ENCODE measurements at regions not wholly inside any gene's neighbourhood (a gene's known extent, or its start where the extent isn't known, plus 50 kb on each side); places are given as distances from the start of the nearest gene placed in this dataset.
"Not testable (repeated sequence)": the region's sequence is repeated elsewhere in the genome, so short reads cannot be mapped to it uniquely, and the experiment has no call there.

DNA sequence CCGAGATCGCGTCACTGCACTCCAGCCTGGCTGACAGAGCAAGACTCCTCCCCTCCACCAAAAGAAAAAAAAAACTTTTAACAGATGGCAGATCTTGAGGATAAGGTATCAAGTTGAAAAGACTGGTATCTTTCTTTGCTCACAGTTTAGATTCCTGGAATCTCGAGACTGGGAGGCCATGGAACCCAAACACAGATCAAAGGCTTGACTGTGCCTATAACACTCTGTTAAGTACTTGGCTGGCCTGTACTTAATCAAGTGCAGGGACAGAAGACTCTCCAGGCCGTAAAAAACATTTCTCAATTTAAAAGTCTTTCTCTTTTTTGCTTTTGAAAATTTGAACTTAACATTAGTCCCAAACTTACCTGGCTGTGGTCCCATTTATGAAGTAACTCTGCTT, 107.1 kb upstream of the ZNF516 start:
- DNase-seq: no peak

GRCh38 chr18:76600076-76600475, 105.0 kb upstream of the ZNF516 start:
- DNase-seq: not testable (repeated sequence)

DNA sequence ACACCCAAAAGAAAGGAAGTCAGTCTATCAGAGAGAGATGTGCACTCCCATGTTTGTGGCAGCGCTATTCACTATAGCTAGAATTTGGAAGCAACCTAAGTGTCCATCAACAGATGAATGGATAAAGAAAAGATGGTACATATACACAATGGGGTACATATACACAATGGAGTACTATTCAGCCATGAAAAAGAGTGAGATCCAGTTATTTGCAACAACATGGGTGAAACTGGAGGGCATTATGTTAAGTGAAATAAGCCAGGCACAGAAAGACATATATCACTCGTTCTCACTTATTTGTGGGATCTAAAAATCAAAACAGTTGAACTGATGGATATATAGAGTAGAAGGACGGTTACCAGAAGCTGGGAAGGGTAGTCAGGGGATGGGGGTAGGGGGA, 99.9 kb upstream of the ZNF516 start:
- no peak for DNase-seq

DNA sequence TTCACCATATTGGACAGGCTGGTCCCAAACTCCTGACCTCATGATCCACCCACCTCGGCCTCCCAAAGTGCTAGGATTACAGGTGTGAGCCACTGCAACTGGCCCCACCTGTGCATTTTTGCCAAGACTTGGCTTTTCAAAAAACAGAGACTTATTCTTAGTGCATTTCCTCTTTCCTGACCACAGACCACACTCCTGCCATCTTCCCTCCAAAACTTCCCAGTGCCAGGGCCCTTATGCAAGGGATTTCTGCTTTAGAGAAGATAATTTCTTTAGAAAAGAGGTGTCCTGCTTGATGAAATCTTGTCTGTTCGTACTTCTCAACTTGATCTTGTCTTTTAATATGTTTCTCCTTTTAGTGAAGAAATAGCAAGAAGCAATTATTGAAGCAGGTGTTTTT, 98.8 kb upstream of the ZNF516 start:
- no peak for DNase-seq

DNA sequence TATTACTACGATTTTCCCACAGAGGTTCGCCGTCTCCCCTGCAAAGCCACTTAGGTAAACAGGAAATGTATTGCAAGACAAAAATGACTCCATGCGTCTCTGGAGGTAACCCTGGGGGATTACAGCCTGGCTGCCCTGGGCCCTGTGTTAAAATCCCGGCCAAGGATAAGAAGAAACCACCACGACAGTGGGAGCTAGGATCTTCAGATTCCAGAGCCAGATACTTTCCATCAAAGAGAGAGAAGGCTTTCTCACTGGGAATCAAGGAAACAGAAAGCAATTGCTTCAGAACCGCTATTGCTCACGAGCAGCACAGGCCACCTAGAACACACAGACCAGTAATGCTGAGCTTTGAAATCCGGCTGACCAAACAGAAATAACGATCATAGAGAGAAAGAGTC, 97.9 kb upstream of the ZNF516 start:
- no peak for DNase-seq

GRCh38 chr18:76592096-76592495, 97.1 kb upstream of the ZNF516 start:
- DNase-seq: no peak

DNA sequence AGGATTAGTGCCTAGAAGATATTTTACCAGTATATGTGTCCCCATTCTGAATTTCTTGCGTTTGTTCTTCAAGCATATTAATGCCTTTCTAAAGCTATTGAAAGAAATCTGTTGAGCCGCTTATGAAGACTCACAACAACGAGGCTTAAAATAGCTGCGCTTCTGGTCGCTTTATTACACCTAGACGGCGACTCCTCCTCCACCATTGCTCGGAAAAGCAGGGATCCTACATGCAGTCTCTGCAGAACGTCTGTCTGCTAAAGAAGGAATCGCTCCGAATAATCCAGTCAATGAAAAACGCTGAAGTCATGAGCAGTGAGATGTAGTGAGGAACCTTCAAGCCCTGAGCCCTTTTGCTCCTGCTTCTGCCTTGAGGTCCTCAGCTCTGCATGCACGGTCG, 94.8 kb upstream of the ZNF516 start:
- DNase-seq: no peak

- no peak for DNase-seq
Observed at GRCh38 chr18:76589316-76589715, 94.3 kb upstream of the ZNF516 start.

GRCh38 chr18:76588601-76589226, 93.7 kb upstream of the ZNF516 start:
- DNase-seq: no peak

GRCh38 chr18:76587879-76588271, 92.8 kb upstream of the ZNF516 start:
- no peak for DNase-seq

- DNase-seq: no peak
Observed at GRCh38 chr18:76587147-76587878, 92.3 kb upstream of the ZNF516 start.

- no peak for DNase-seq
Observed at GRCh38 chr18:76584414-76585310, 89.6 kb upstream of the ZNF516 start.

- DNase-seq: no peak
Observed at GRCh38 chr18:76581261-76581660, 86.2 kb upstream of the ZNF516 start.

DNA sequence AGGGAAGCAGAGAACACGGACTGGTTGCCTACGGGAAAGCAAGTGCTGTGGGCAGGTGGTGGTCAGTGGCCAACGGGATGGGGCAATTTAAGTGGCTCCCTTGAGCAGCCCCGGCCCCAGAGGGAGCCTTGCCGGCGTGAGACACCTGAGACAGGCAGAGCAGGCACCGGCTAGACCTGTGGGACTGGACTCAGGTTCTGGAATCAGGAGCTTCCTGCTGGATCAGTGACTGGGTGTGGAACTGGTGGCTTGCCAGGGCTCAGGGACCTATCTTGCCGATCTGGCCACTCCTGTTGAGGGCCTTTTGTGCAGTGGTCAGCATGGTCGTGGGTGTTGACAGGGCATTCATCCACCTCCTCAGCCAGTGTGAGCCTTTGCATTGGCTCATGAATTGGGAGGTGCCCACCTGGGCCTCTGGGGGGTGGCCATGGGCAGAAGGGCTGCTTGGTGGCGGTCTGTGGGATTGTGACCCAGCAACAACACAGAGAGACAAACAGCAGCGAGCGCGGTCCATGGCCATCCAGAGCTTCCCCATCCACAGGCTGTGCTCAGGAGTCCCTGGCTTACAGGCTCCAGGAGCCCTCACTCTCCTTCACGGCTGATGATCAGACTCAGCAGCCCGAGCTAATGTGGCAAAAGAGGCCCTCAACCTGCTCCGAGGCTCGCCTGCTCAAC, 85.4 kb upstream of the ZNF516 start:
- DNase-seq: no peak

- no peak for DNase-seq
Observed at GRCh38 chr18:76579301-76579695, 84.3 kb upstream of the ZNF516 start.

DNA sequence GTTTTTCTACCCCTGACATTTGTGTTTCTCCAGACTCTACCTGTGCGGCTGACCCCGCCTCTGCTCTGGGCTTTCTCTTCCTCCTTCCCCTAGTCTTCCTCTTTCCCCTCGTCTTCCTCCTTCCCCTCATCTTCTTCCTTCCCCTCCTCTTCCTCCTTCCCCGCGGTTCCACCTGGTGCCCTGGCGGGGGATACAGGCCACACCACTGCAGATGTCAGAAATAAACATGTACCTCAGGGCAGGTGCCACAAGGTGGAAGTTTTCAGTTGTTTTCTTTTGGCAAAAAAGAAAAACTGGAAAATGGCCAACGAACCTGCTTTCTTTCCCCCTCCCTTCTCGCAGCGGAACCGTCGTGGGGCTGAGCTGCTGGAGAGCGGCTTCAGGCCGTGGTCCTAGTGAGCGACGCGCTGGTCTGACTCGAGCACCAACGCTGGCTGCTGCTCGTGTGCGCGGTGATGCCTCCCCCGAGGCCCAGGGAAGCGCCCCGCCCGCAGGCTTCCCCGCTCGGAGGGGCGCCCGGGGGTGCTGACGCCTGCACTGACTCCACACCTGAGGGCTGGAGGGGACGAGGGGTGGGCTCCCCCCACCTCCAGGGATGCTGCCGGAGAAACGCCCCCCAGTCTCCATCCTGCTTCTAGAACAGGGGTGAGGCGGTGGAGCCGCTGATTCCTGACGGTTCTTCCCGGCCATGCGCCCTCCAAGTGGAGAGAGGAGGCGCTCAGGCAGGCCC, 83.7 kb upstream of the ZNF516 start:
- no peak for DNase-seq

DNA sequence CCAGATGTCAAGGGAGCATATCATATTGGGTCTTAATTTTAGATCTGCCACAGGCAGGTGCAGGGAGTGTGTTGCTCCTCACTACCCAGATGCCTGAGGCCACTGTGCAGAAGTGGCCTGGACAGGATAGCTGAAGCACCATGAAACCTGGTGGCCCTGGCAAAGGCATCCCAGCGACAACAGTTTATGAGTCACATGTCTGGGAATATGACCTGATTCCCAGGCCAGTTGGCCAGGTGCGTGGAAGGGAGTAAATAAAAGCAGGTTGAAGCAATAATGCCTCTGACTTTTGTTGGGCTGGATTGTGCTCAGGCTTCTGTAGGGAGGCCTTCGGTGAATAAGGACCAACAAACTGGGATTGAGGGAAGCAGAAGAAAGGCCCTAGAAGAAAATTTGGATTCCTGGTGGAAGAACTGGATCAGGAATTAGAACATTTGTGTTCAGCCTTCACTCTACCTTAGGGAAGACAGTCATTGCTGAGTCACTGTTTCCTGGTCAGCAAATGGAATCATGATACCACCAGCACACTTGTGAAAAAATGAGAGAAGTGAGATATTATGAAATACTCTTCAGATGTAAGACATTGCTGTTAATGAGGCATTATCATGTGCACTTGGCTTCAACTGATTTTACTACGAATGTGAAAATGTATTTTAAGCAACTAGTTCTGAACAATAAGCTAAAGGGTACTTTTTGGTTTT, 78.4 kb upstream of the ZNF516 start:
- DNase-seq: no peak

- no peak for DNase-seq
Observed at GRCh38 chr18:76572518-76573247, 77.6 kb upstream of the ZNF516 start.

DNA sequence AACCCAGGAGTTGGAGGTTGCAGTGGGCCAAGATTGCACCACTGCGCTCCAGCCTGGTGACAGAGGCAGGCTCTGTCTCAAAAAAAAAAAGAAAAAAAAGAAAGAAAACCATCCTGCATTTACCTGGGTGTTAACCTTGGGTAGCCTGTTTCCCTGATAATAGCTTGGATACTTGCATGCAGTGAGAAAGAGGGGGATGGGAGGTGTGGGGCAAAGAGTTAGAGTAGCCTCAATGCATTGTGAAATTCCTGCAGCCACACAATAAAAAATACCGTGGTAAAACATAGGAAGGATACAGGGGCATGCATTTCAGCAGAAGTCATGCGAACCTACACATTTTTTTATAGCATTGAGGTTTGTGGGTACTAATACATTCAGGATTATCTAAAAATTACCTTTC, 76.6 kb upstream of the ZNF516 start:
- no peak for DNase-seq

GRCh38 chr18:76570856-76571255, 75.8 kb upstream of the ZNF516 start:
- DNase-seq: no peak
